Lower lobe of right lung (tissue), 2 donors: ENCODE measurements at regions not wholly inside any gene's neighbourhood (a gene's known extent, or its start where the extent isn't known, plus 50 kb on each side); places are given as distances from the start of the nearest gene placed in this dataset.

ENCODE experiments used
- ATAC-seq, 2 donors: fragments of 200-7000 bp; cut with Tn5 transposase; one replicate each; pipeline ENCODE4 v1.9.1; 2020 to 2022; ENCODE audit warnings: mild to moderate bottlenecking in 2 of 2, moderate library complexity in 2 of 2
- DNase-seq: peaks from one replicate; pipeline ENCODE4 v3.0.0-alpha.2; 2020
- H3K27ac ChIP-seq: fragments of 200-600 bp; one replicate; pipeline ENCODE4 v1.8.0; 2022
- H3K27me3 ChIP-seq: fragments of 200-600 bp; one replicate; pipeline ENCODE4 v1.8.0; 2022; ENCODE audit warnings: low read depth
- H3K36me3 ChIP-seq: fragments of 200-600 bp; one replicate; pipeline ENCODE4 v1.8.0; 2022; ENCODE audit warnings: mild to moderate bottlenecking
- H3K4me1 ChIP-seq: fragments of 200-600 bp; one replicate; pipeline ENCODE4 v1.8.0; 2022
- H3K4me3 ChIP-seq: fragments of 200-600 bp; one replicate; pipeline ENCODE4 v1.8.0; 2022; ENCODE audit warnings: mild to moderate bottlenecking
- H3K9me3 ChIP-seq: fragments of 200-600 bp; one replicate; pipeline ENCODE4 v1.8.0; 2022
- CTCF ChIP-seq: fragments of 200-600 bp; IDR thresholded peaks from one replicate; pipeline ENCODE4 v1.8.0; 2022; ENCODE audit warnings: antibody characterized with exemption, mild to moderate bottlenecking
- intact Hi-C: fragments of 100-400 bp; cut with DNase I; formaldehyde crosslinking; loops from one replicate; pipeline ENCODE4 v1.11.0; 2022
- donor health status: DM: no; HTN: yes; CAD: no; lungs with severe emphysema.

GRCh38 chr16:73739049-73739769 lies 557.4 kb upstream of the PSMD7 start:
- H3K9me3 ChIP-seq: no peaks in the 10 kb centered on the region
- ATAC-seq (no peak), DNase-seq (no peak)
- no peaks in the 10 kb centered on the region for H3K36me3 ChIP-seq
- H3K27me3 ChIP-seq: no peaks in the 10 kb centered on the region
- no peak overlapping the region for H3K27ac ChIP-seq
- H3K4me1 ChIP-seq: no peaks in the 10 kb centered on the region
- no peak for TF ChIP-seq CTCF
- intact Hi-C loops: no loop called here
- H3K4me3 ChIP-seq: no peak overlapping the region

- DNase-seq (no peak), ATAC-seq (no peak)
- intact Hi-C loops: no loop called here
- Histone ChIP-seq H3K27me3 (no peaks in the 10 kb centered on the region), H3K4me3 (no peak overlapping the region), H3K27ac (no peak overlapping the region), H3K9me3 (no peaks in the 10 kb centered on the region), H3K36me3 (no peaks in the 10 kb centered on the region), H3K4me1 (no peaks in the 10 kb centered on the region)
- no peak for TF ChIP-seq CTCF
These were observed 558.3 kb upstream of the PSMD7 start for GRCh38 chr16:73738266-73738665.

- Histone ChIP-seq H3K27ac (no peak overlapping the region), H3K4me1 (no peaks in the 10 kb centered on the region), H3K9me3 (no peaks in the 10 kb centered on the region), H3K4me3 (no peak overlapping the region), H3K27me3 (no peaks in the 10 kb centered on the region), H3K36me3 (no peaks in the 10 kb centered on the region)
- ATAC-seq (no peak), DNase-seq (no peak)
- TF ChIP-seq CTCF: no peak
- intact Hi-C loops: no loop called here
These were observed 559.0 kb upstream of the PSMD7 start for GRCh38 chr16:73737637-73738036.

- intact Hi-C loops: no loop called here
- DNase-seq: no peak
- no peaks in the 10 kb centered on the region for H3K36me3 ChIP-seq
- no peak overlapping the region for H3K4me3 ChIP-seq
- no peak for TF ChIP-seq CTCF
- ATAC-seq: no peak
- no peaks in the 10 kb centered on the region for H3K27me3 ChIP-seq
- H3K9me3 ChIP-seq: no peaks in the 10 kb centered on the region
- no peak overlapping the region for H3K27ac ChIP-seq
- no peaks in the 10 kb centered on the region for H3K4me1 ChIP-seq
These were observed 560.7 kb upstream of the PSMD7 start for GRCh38 chr16:73735954-73736353.

GRCh38 chr16:73735018-73735417 lies 561.6 kb upstream of the PSMD7 start:
- no peaks in the 10 kb centered on the region for H3K4me1 ChIP-seq
- ATAC-seq: no peak
- no peaks in the 10 kb centered on the region for H3K9me3 ChIP-seq
- no peak overlapping the region for H3K4me3 ChIP-seq
- no peaks in the 10 kb centered on the region for H3K36me3 ChIP-seq
- no peak for DNase-seq
- no peak overlapping the region for H3K27ac ChIP-seq
- TF ChIP-seq CTCF: no peak
- no peaks in the 10 kb centered on the region for H3K27me3 ChIP-seq
- intact Hi-C loops: no loop called here

GRCh38 chr16:73732681-73733080 lies 563.9 kb upstream of the PSMD7 start:
- no peaks in the 10 kb centered on the region for H3K4me1 ChIP-seq
- DNase-seq: no peak
- ATAC-seq: no peak
- no peaks in the 10 kb centered on the region for H3K36me3 ChIP-seq
- no peak for TF ChIP-seq CTCF
- H3K4me3 ChIP-seq: no peak overlapping the region
- intact Hi-C loops: no loop called here
- no peak overlapping the region for H3K27ac ChIP-seq
- H3K27me3 ChIP-seq: no peaks in the 10 kb centered on the region
- H3K9me3 ChIP-seq: no peaks in the 10 kb centered on the region
